Suprapubic skin (tissue), 4 donors: ENCODE measurements at regions not wholly inside any gene's neighbourhood (a gene's known extent, or its start where the extent isn't known, plus 50 kb on each side); places are given as distances from the start of the nearest gene placed in this dataset.

ENCODE experiments used
- DNase-seq, 2 donors: peaks; one replicate each; pipeline ENCODE4 v3.0.0-alpha.2; 2019; ENCODE audit warnings: low spot score in 2 of 2
- H3K27ac ChIP-seq: fragments of 200-600 bp; sonication (generic); one replicate; pipeline ENCODE4 v1.5.1; 2019
- H3K27me3 ChIP-seq: fragments of 200-600 bp; sonication (generic); one replicate; pipeline ENCODE4 v1.5.1; 2019
- H3K36me3 ChIP-seq: fragments of 200-600 bp; sonication (generic); one replicate; pipeline ENCODE4 v1.5.1; 2019
- H3K4me1 ChIP-seq: fragments of 200-600 bp; sonication (generic); one replicate; pipeline ENCODE4 v1.5.1; 2019
- H3K4me3 ChIP-seq: fragments of 200-600 bp; sonication (generic); one replicate; pipeline ENCODE4 v1.5.1; 2019; ENCODE audit warnings: mild to moderate bottlenecking
- H3K9me3 ChIP-seq: fragments of 200-600 bp; sonication (generic); one replicate; pipeline ENCODE4 v1.5.1; 2019
- EP300 ChIP-seq: sonication (generic); formaldehyde crosslinking; IDR thresholded peaks from one replicate; pipeline ENCODE4 v1.6.1; 2017; ENCODE audit warnings: antibody characterized with exemption
- POLR2A ChIP-seq, 2 donors: fragments of 450-650 bp; IDR thresholded peaks; one replicate each; pipeline ENCODE4 v1.6.1; 2017; ENCODE audit warnings: antibody characterized with exemption in 2 of 2, mild to moderate bottlenecking in 2 of 2, moderate library complexity in 2 of 2
- POLR2AphosphoS5 ChIP-seq, 3 donors: sonication (generic); formaldehyde crosslinking; IDR thresholded peaks; one replicate each; pipeline ENCODE4 v1.6.1; 2017; ENCODE audit warnings: antibody characterized with exemption in 3 of 3
- WGBS: methylation state at CpG from one replicate; pipeline ENCODE4 v1.1.5; 2018; 5-methylcytosine and 5-hydroxymethylcytosine counted together
- TF ChIP-seq, protein P1 (sequence below), 2 donors: fragments of 200-600 bp in 1 of 2; fragments of 450-650 bp in 1 of 2; sonication (generic) in 1 of 2; IDR thresholded peaks; one replicate each; pipeline ENCODE4 v1.5.1; 2016 to 2019; ENCODE audit warnings: antibody characterized with exemption in 2 of 2, mild to moderate bottlenecking in 1 of 2, moderate library complexity in 1 of 2

DNA sequence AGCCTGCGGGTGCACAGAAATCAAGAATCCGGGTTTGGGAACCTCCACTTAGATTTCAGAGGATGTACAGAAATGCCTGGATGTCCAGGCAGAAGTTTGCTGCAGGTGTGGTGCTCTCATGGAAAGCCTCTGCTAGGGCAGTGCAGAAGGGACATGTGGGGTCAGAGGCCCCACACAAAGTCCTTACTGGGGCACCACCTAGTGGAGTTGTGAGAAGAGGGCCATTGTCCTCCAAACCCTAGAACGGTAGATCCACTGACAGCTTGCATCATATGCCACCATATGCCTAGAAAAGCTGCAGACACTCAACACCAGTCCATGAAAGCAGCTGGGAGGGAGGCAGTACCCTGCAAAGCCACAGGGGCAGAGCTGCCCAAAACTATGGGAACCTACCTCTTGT is 833.0 kb downstream of the TMEM182 start:
- WGBS = 100% methylated on average over 3 of the region's 3 CpGs
- no peak for DNase-seq
- Histone ChIP-seq H3K9me3 (peaks cover 15% of the 10 kb centered on the region), H3K4me1 (no peaks in the 10 kb centered on the region), H3K36me3 (no peaks in the 10 kb centered on the region), H3K27ac (no peak overlapping the region), H3K27me3 (no peaks in the 10 kb centered on the region), H3K4me3 (no peak overlapping the region)
- TF ChIP-seq, protein P1, sequence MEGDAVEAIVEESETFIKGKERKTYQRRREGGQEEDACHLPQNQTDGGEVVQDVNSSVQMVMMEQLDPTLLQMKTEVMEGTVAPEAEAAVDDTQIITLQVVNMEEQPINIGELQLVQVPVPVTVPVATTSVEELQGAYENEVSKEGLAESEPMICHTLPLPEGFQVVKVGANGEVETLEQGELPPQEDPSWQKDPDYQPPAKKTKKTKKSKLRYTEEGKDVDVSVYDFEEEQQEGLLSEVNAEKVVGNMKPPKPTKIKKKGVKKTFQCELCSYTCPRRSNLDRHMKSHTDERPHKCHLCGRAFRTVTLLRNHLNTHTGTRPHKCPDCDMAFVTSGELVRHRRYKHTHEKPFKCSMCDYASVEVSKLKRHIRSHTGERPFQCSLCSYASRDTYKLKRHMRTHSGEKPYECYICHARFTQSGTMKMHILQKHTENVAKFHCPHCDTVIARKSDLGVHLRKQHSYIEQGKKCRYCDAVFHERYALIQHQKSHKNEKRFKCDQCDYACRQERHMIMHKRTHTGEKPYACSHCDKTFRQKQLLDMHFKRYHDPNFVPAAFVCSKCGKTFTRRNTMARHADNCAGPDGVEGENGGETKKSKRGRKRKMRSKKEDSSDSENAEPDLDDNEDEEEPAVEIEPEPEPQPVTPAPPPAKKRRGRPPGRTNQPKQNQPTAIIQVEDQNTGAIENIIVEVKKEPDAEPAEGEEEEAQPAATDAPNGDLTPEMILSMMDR (IDR thresholded peaks at IDR 0.05) = no peak
- TF ChIP-seq EP300 (no peak), POLR2A (IDR thresholded peaks at IDR 0.05) (no peak), POLR2AphosphoS5 (IDR thresholded peaks at IDR 0.05) (no peak)

DNA sequence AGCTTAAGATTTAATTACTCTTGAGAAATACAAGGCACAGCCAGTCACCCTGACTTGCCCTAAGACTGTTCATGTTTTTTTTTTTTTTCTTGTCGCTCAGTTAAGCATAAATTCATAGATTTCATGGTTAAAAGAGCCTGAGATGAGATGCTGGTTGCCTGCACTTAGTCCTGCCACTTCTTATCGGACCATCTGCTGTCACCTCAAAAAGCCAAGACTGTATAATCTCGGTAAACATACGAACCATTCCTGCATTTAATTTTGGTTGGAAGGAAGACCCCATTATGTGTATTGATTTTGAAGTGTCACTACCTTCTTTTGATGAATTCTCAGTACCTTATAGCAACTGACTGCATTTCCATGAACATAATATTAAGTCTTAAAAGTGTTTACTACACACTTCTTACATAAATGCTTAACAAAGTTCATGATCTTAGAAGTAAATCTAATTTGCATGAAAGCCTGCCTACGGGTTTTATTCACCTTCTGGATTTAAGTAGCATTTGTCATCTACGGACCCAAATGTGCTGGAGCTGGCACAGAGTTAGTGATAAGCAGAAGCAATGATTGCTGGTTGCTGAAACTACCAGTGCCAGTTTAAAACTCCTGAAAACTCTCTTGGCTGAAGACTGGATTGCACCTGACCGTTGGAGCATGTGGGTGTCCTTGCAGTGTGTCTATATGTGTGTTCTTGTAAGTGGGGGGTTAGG is 843.4 kb downstream of the TMEM182 start:
- DNase-seq = no peak
- Histone ChIP-seq H3K27me3 (no peaks in the 10 kb centered on the region), H3K4me3 (no peak overlapping the region), H3K27ac (no peak overlapping the region), H3K36me3 (no peaks in the 10 kb centered on the region), H3K9me3 (peaks cover 13% of the 10 kb centered on the region), H3K4me1 (no peaks in the 10 kb centered on the region)
- 80% methylated on average over 7 of the region's 7 CpGs for WGBS
- no peak for TF ChIP-seq EP300

DNA sequence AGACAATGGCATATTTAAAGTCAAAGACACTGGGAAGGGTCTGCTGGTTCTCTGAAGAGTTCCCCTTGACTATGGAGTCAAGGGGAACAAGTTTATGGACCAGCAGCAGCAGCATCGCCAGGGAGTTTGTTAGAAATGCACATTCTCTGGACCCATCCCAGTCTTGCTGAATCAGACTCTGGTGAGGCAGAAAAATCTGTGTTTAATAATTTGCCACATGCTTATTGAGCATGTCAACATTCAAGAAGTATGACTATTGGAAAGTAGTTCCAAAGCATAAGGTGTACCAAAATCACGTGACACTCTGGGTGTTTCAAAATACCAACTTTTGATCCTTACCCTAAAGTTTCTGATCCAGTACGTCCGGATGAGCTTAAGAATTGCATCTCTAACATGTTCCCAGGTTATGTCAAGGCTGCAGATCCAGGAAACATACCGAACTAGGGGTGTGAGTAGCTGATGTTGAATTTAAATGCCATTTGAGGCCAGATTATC is 853.8 kb downstream of the TMEM182 start:
- Histone ChIP-seq H3K27ac (no peak overlapping the region), H3K4me1 (no peaks in the 10 kb centered on the region), H3K27me3 (no peaks in the 10 kb centered on the region), H3K9me3 (peaks cover 5% of the 10 kb centered on the region), H3K36me3 (no peaks in the 10 kb centered on the region), H3K4me3 (no peak overlapping the region)
- WGBS = 78% methylated on average over 5 of the region's 5 CpGs
- no peak for TF ChIP-seq POLR2A (IDR thresholded peaks at IDR 0.05)
- no peak for TF ChIP-seq EP300
- TF ChIP-seq, protein P1 (IDR thresholded peaks at IDR 0.05) = no peak
- no peak for TF ChIP-seq POLR2AphosphoS5 (IDR thresholded peaks at IDR 0.05)
- no peak for DNase-seq

DNA sequence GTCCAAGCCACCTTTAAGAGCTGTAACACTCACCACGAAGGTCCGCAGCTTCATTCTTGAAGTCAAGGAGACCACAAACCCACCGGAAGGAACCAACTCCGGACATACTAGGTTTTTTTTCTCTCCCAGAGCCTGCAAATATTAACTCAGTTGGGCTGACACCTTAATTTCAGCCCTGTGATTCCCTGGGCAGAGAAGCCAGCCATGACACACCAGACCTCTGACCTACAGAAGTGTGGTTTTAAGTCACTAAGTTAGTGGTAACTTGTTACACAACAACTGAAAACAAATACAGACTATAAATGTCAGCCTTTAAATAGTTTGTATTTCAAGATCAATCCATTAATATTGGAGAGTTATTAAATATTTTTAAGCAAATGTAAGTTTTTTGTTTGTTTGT is 855.1 kb downstream of the TMEM182 start:
- H3K27me3 ChIP-seq = no peaks in the 10 kb centered on the region
- H3K4me1 ChIP-seq = no peaks in the 10 kb centered on the region
- TF ChIP-seq POLR2AphosphoS5 (IDR thresholded peaks at IDR 0.05) = no peak
- TF ChIP-seq, protein P1 (IDR thresholded peaks at IDR 0.05) = no peak
- TF ChIP-seq POLR2A (IDR thresholded peaks at IDR 0.05) = no peak
- no peak for TF ChIP-seq EP300
- no peaks in the 10 kb centered on the region for H3K36me3 ChIP-seq
- 91% methylated on average over 4 of the region's 4 CpGs for WGBS
- no peak overlapping the region for H3K4me3 ChIP-seq
- H3K9me3 ChIP-seq = peaks cover 16% of the 10 kb centered on the region
- DNase-seq = no peak
- no peak overlapping the region for H3K27ac ChIP-seq

DNA sequence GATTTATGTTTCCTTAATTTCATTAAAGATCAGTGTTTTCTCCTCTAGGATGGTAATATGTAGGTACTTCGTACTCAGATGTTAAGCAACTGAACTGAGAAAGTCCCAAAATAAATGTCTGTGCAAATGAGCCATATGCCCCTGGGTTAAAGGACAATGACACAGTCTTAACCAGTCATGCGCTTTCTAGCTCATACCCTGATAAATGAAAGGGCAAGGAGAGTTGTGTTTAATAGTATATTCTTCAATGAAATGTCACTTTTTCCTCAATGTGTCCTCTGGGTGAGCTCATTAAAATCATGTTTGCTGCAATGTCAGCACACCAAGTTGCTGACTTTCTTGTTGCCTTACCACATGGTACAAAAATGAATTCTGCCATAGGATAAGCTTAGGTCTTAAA is 856.3 kb downstream of the TMEM182 start:
- DNase-seq = no peak
- Histone ChIP-seq H3K27me3 (no peaks in the 10 kb centered on the region), H3K36me3 (no peaks in the 10 kb centered on the region), H3K4me3 (no peak overlapping the region), H3K27ac (no peak overlapping the region), H3K9me3 (peaks cover 20% of the 10 kb centered on the region), H3K4me1 (no peaks in the 10 kb centered on the region)
- WGBS = 84% methylated on average over 2 of the region's 2 CpGs
- TF ChIP-seq EP300 (no peak), POLR2AphosphoS5 (IDR thresholded peaks at IDR 0.05) (no peak), POLR2A (IDR thresholded peaks at IDR 0.05) (no peak)
- TF ChIP-seq, protein P1 (IDR thresholded peaks at IDR 0.05) = no peak
